ENCODE measurements at regions not wholly inside any gene's neighbourhood (a gene's known extent, or its start where the extent isn't known, plus 50 kb on each side); places are given as distances from the start of the nearest gene placed in this dataset.

DNA sequence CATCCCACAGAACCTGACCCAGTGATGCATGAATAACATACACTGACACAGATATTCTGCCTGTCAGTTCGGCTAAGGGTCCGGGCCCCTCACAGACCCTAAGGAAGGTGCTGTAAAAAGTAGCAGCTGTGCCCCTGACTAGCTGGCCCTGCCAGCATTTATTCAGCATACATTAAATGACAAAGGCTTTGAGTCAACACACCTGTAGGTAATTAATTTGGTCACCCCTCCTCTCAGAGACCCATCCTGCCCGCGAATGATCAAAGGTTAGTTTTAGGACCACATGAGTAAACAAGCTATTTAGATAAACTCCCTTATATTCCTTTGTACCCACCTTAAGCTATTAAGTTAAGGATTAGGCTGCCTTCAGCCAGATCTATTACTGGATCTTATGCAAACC, 429.0 kb upstream of the NWD2 start:
- TF ChIP-seq, protein P1, sequence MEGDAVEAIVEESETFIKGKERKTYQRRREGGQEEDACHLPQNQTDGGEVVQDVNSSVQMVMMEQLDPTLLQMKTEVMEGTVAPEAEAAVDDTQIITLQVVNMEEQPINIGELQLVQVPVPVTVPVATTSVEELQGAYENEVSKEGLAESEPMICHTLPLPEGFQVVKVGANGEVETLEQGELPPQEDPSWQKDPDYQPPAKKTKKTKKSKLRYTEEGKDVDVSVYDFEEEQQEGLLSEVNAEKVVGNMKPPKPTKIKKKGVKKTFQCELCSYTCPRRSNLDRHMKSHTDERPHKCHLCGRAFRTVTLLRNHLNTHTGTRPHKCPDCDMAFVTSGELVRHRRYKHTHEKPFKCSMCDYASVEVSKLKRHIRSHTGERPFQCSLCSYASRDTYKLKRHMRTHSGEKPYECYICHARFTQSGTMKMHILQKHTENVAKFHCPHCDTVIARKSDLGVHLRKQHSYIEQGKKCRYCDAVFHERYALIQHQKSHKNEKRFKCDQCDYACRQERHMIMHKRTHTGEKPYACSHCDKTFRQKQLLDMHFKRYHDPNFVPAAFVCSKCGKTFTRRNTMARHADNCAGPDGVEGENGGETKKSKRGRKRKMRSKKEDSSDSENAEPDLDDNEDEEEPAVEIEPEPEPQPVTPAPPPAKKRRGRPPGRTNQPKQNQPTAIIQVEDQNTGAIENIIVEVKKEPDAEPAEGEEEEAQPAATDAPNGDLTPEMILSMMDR (IDR thresholded peaks at IDR 0.05; ENCODE audit: extremely low read depth in 1 of 2, insufficient read depth in 1 of 2, low read depth in 1 of 2, low read length in 2 of 2), result no peak
- no peak for TF ChIP-seq POLR2A (IDR thresholded peaks at IDR 0.05; ENCODE audit: low read depth, low read length)
- no peak for TF ChIP-seq MYC (IDR thresholded peaks at IDR 0.05; ENCODE audit: low read depth, low read length)
- TF ChIP-seq EZH2 (IDR thresholded peaks at IDR 0.05; ENCODE audit: borderline replicate concordance, low read depth, low read length, severe bottlenecking), result no peak
- no peak for TF ChIP-seq GATA2 (IDR thresholded peaks at IDR 0.05; ENCODE audit: insufficient read depth, insufficient read length, low read depth, low read length)
- TF ChIP-seq, protein P2, sequence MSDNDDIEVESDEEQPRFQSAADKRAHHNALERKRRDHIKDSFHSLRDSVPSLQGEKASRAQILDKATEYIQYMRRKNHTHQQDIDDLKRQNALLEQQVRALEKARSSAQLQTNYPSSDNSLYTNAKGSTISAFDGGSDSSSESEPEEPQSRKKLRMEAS (IDR thresholded peaks at IDR 0.05; ENCODE audit: insufficient read depth, insufficient read length), result no peak
- no peak for TF ChIP-seq FOS (IDR thresholded peaks at IDR 0.05; ENCODE audit: borderline replicate concordance, insufficient read depth, low read length)
